Mesenchymal stem cell (in vitro differentiated cells and primary cell): ENCODE measurements at regions not wholly inside any gene's neighbourhood (a gene's known extent, or its start where the extent isn't known, plus 50 kb on each side); places are given as distances from the start of the nearest gene placed in this dataset.

Source experiments
- DNase-seq: peaks from one replicate; pipeline ENCODE4 v3.0.0-alpha.2; 2013
- H2AFZ ChIP-seq: one replicate; pipeline ENCODE4 v1.6.1; 2013; ENCODE audit warnings: low read depth, mild to moderate bottlenecking, control low read depth, inconsistent platforms, low read length, moderate library complexity
- H2AK5ac ChIP-seq: 2 replicates; pipeline ENCODE4 v1.6.1; 2013; ENCODE audit warnings: low read length, moderate library complexity, mild to moderate bottlenecking, inconsistent platforms; ENCODE audit not compliant: severe bottlenecking
- H2BK120ac ChIP-seq: one replicate; pipeline ENCODE4 v1.6.1; 2013; ENCODE audit warnings: low read depth, mild to moderate bottlenecking, inconsistent platforms, low read length, moderate library complexity
- H2BK12ac ChIP-seq, 2 experiments: one replicate each; pipeline ENCODE4 v1.6.1; 2013; ENCODE audit warnings: inconsistent platforms in 2 of 2, low read length in 2 of 2, mild to moderate bottlenecking in 2 of 2, moderate library complexity in 2 of 2, control low read depth in 1 of 2
- H2BK15ac ChIP-seq: one replicate; pipeline ENCODE4 v1.6.1; 2013; ENCODE audit warnings: mild to moderate bottlenecking, low read depth, inconsistent platforms; ENCODE audit not compliant: poor library complexity, severe bottlenecking
- H2BK5ac ChIP-seq: 2 replicates; pipeline ENCODE4 v1.6.1; 2013; ENCODE audit warnings: low read depth, mild to moderate bottlenecking, low read length, control low read depth, inconsistent platforms; ENCODE audit not compliant: poor library complexity, severe bottlenecking
- H3K14ac ChIP-seq, 2 experiments: one replicate each; pipeline ENCODE4 v1.6.1; 2013; ENCODE audit warnings: inconsistent platforms in 2 of 2, low read length in 2 of 2, control low read depth in 1 of 2, mild to moderate bottlenecking in 1 of 2, moderate library complexity in 1 of 2
- H3K18ac ChIP-seq, 2 experiments: one replicate each; pipeline ENCODE4 v1.6.1; 2013; ENCODE audit warnings: inconsistent platforms in 2 of 2, low read length in 2 of 2, control low read depth in 1 of 2, low read depth in 1 of 2, mild to moderate bottlenecking in 1 of 2
- H3K23ac ChIP-seq, 2 experiments: one replicate each; pipeline ENCODE4 v1.6.1; 2013; ENCODE audit warnings: inconsistent platforms in 2 of 2, low read length in 2 of 2, mild to moderate bottlenecking in 2 of 2, moderate library complexity in 2 of 2, control low read depth in 1 of 2
- H3K27ac ChIP-seq: 2 replicates; pipeline ENCODE4 v1.5.1; 2013; ENCODE audit warnings: mild to moderate bottlenecking, moderate library complexity, low read length, control low read depth, inconsistent platforms; ENCODE audit not compliant: poor library complexity, severe bottlenecking
- H3K27me3 ChIP-seq, 2 experiments: 2 replicates each; pipeline versions ENCODE4 v1.6.1 to v1.7.0; 2013; ENCODE audit warnings: low read length in 2 of 2, mild to moderate bottlenecking in 2 of 2, moderate library complexity in 2 of 2, control low read depth in 1 of 2, inconsistent platforms in 1 of 2; ENCODE audit not compliant: control insufficient read depth in 1 of 2, insufficient read depth in 1 of 2
- H3K36me3 ChIP-seq, 2 experiments: 2 replicates each; pipeline versions ENCODE4 v1.6.1 to v1.7.0; 2013; ENCODE audit warnings: low read length in 2 of 2, control low read depth in 1 of 2, inconsistent platforms in 1 of 2, low read depth in 1 of 2, mild to moderate bottlenecking in 1 of 2; ENCODE audit not compliant: insufficient read depth in 2 of 2, control insufficient read depth in 1 of 2
- H3K4ac ChIP-seq, 2 experiments: one replicate each; pipeline ENCODE4 v1.6.1; 2013; ENCODE audit warnings: inconsistent platforms in 2 of 2, low read length in 2 of 2, mild to moderate bottlenecking in 2 of 2, moderate library complexity in 2 of 2, control low read depth in 1 of 2, low read depth in 1 of 2
- H3K4me1 ChIP-seq: 2 replicates; pipeline ENCODE4 v1.6.1; 2013; ENCODE audit warnings: low read depth, low read length, control low read depth; ENCODE audit not compliant: control insufficient read depth, insufficient read depth
- H3K4me2 ChIP-seq: 2 replicates; pipeline ENCODE4 v1.6.1; 2013; ENCODE audit warnings: low read length, mild to moderate bottlenecking, inconsistent platforms; ENCODE audit not compliant: poor library complexity, severe bottlenecking
- H3K4me3 ChIP-seq, 2 experiments: 2 replicates each; pipeline versions ENCODE4 v1.5.1 to v1.7.0; 2013; ENCODE audit warnings: low read length in 2 of 2, mild to moderate bottlenecking in 2 of 2, control low read depth in 1 of 2, low read depth in 1 of 2; ENCODE audit not compliant: insufficient read depth in 1 of 2
- H3K79me1 ChIP-seq: replicated peaks from 2 replicates; pipeline ENCODE4 v1.6.1; 2013; ENCODE audit warnings: mild to moderate bottlenecking, control low read depth, low read length, inconsistent platforms; ENCODE audit not compliant: poor library complexity, severe bottlenecking
- H3K9ac ChIP-seq: 2 replicates; pipeline ENCODE4 v1.7.0; 2013; ENCODE audit warnings: mild to moderate bottlenecking, low read length, moderate library complexity
- H3K9me3 ChIP-seq: 2 replicates; pipeline ENCODE4 v1.7.0; 2013; ENCODE audit warnings: mild to moderate bottlenecking, low read length; ENCODE audit not compliant: control insufficient read depth
- H4K8ac ChIP-seq: one replicate; pipeline ENCODE4 v1.6.1; 2013; ENCODE audit warnings: inconsistent platforms, mild to moderate bottlenecking, low read length, moderate library complexity
- H4K91ac ChIP-seq: one replicate; pipeline ENCODE4 v1.6.1; 2013; ENCODE audit warnings: mild to moderate bottlenecking, low read length, inconsistent platforms
- WGBS: methylation state at CpG from one replicate; pipeline ENCODE4 v1.1.7; 2013; ENCODE audit warnings: mixed read lengths; 5-methylcytosine and 5-hydroxymethylcytosine counted together

DNA sequence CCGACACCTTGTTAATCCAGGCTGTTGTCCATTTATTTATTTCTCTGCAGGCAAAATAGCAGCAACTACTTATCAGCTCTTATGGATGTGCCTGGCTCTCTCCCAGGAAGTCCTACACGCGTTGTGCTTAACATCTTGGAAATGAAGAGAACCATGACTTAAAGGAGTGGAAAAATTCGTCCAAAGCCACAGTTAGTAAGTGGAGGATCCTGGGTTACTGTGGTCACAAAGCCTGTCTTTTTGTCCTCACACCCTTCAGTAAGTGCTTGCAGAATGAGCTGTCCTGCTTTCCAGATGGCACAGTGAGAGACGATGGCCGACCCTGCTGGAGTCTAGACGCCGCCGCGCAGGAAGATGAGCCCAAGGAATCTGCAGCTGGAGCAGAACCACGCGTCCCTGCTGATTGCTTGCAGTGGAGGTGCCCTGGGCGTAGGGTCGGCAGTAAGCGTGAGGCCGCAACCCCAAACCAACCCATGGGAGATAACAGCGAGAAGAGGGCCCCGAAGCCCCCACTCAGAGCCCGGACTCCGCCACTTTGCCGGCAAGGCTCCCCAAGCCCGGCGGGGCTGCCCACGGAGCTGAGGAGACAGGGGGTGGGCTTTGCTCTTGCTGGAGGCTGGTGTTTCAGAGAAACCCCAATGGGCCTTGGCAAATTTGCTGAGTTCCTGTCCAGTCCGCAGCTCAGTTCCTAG lies 178.6 kb downstream of the CXCL12 start:
- Histone ChIP-seq H3K27ac (no peak overlapping the region), H3K4me1 (peaks cover 2% of the 10 kb centered on the region), H2AFZ (no peak overlapping the region), H3K23ac (no peak overlapping the region), H3K18ac (no peak overlapping the region), H4K8ac (no peak overlapping the region), H3K4me3 (no peak overlapping the region), H3K36me3 (no peaks in the 10 kb centered on the region), H4K91ac (no peak overlapping the region), H3K9me3 (no peaks in the 10 kb centered on the region), H3K14ac (no peak overlapping the region), H3K4me2 (no peak overlapping the region), H3K79me1 (no peaks in the 10 kb centered on the region), H3K27me3 (peaks cover 0 to 4% of the 10 kb centered on the region in 2 experiments), H2BK120ac (no peak overlapping the region), H3K4ac (no peak overlapping the region), H2BK15ac (no peak overlapping the region), H2BK5ac (no peak overlapping the region), H2BK12ac (no peak overlapping the region), H3K9ac (no peak overlapping the region), H2AK5ac (no peak overlapping the region)
- DNase-seq = no peak
- WGBS = 93% methylated on average over 25 of the region's 25 CpGs

GRCh38 chr10:44205067-44205466 lies 179.8 kb downstream of the CXCL12 start:
- no peak for DNase-seq
- no peaks in the 10 kb centered on the region for H3K36me3 ChIP-seq
- no peak overlapping the region for H3K23ac ChIP-seq

DNA sequence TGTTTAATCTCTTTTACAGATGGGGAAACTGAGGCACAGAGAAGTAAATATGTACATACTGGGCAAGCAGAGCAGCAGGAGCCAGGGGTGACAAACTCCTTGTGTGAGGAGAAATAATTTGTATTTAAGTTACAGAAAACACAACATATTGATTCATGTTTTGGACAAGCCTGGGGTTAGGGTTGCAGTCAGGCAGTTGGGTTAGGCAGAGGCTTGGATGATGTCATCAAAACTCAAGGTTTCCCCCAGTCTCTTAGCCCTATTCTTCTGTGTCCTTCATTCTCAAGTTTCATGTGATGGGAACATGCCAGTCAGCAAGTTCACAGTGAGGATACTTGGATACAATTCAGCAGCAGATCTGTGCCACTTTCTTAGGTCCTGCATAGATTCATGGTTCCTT lies 181.4 kb downstream of the CXCL12 start:
- no peak overlapping the region for H4K91ac ChIP-seq
- H3K36me3 ChIP-seq = no peaks in the 10 kb centered on the region
- no peak overlapping the region for H4K8ac ChIP-seq
- H3K14ac ChIP-seq = no peak overlapping the region
- H3K79me1 ChIP-seq = no peaks in the 10 kb centered on the region
- no peak overlapping the region for H3K23ac ChIP-seq
- H3K9me3 ChIP-seq = no peaks in the 10 kb centered on the region
- no peak for DNase-seq
- no peak overlapping the region for H3K4me2 ChIP-seq
- no peak overlapping the region for H3K27ac ChIP-seq
- no peak overlapping the region for H2BK15ac ChIP-seq
- no peak overlapping the region for H3K4ac ChIP-seq
- no peak overlapping the region for H2AFZ ChIP-seq
- H3K18ac ChIP-seq = no peak overlapping the region
- H3K4me1 ChIP-seq = peaks cover 4% of the 10 kb centered on the region
- no peak overlapping the region for H2BK5ac ChIP-seq
- H2AK5ac ChIP-seq = no peak overlapping the region
- H2BK120ac ChIP-seq = no peak overlapping the region
- H3K27me3 ChIP-seq = peaks cover 0 to 4% of the 10 kb centered on the region in 2 experiments
- H3K4me3 ChIP-seq = no peak overlapping the region
- H3K9ac ChIP-seq = no peak overlapping the region
- H2BK12ac ChIP-seq = no peak overlapping the region

More at GRCh38 chr10:44205067-44205466, 179.8 kb downstream of the CXCL12 start:
- no peak overlapping the region for H2BK5ac ChIP-seq
- peaks cover 2% of the 10 kb centered on the region for H3K4me1 ChIP-seq
- no peak overlapping the region for H2BK15ac ChIP-seq
- no peak overlapping the region for H3K27ac ChIP-seq
- H3K4me2 ChIP-seq = no peak overlapping the region
- H3K18ac ChIP-seq = no peak overlapping the region
- no peaks in the 10 kb centered on the region for H3K79me1 ChIP-seq
- no peak overlapping the region for H4K91ac ChIP-seq
- 75% methylated on average over 3 of the region's 3 CpGs for WGBS
- no peak overlapping the region for H2AK5ac ChIP-seq
- H3K4ac ChIP-seq = no peak overlapping the region
- no peaks in the 10 kb centered on the region for H3K9me3 ChIP-seq
- peaks cover 0 to 4% of the 10 kb centered on the region in 2 experiments for H3K27me3 ChIP-seq
- H2BK120ac ChIP-seq = no peak overlapping the region
- no peak overlapping the region for H3K14ac ChIP-seq
- H3K4me3 ChIP-seq = no peak overlapping the region
- no peak overlapping the region for H2AFZ ChIP-seq
- H4K8ac ChIP-seq = no peak overlapping the region
- H2BK12ac ChIP-seq = no peak overlapping the region
- no peak overlapping the region for H3K9ac ChIP-seq

DNA sequence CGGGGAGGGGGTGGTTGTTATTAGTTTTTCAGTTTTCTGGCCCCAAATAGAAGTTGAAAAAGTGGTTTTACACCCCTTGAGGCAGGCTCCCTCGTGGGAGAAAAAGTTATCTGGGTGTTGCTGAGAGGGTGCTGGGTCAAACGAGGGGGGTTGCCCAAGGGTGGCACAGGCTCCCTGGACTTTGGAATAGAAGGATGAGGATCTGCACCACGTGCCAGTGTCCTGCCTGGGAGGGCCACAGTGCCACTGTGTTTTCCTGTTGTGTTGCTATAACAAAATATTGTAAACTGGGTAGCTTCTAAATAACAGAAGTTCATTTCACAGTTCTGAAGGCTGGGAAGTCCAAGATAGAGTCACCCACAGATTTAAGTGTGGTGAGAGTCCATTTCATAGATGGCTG lies 181.9 kb downstream of the CXCL12 start:
- Histone ChIP-seq H2AK5ac (no peak overlapping the region), H3K9ac (no peak overlapping the region), H2BK12ac (no peak overlapping the region), H3K79me1 (no peaks in the 10 kb centered on the region), H3K18ac (no peak overlapping the region), H3K4me1 (peaks cover 6% of the 10 kb centered on the region), H2BK120ac (no peak overlapping the region), H3K9me3 (no peaks in the 10 kb centered on the region), H3K27ac (no peak overlapping the region), H2AFZ (no peak overlapping the region), H3K36me3 (no peaks in the 10 kb centered on the region), H3K4me2 (no peak overlapping the region), H4K91ac (no peak overlapping the region), H4K8ac (no peak overlapping the region), H3K14ac (no peak overlapping the region), H2BK5ac (no peak overlapping the region), H3K23ac (no peak overlapping the region), H2BK15ac (no peak overlapping the region), H3K4me3 (no peak overlapping the region), H3K4ac (no peak overlapping the region), H3K27me3 (peaks cover 0 to 4% of the 10 kb centered on the region in 2 experiments)
- no peak for DNase-seq
- WGBS = 67% methylated on average over 4 of the region's 4 CpGs
